GM21576 (cell line): ENCODE measurements at regions not wholly inside any gene's neighbourhood (a gene's known extent, or its start where the extent isn't known, plus 50 kb on each side); places are given as distances from the start of the nearest gene placed in this dataset.
A peak's percentile ranks its signal among the peaks of the same experiment; 100 is the strongest.

ENCODE experiments used
- ATAC-seq: cut with Tn5 transposase; IDR thresholded peaks from one replicate; pipeline ENCODE4 v1.9.1; 2021; ENCODE audit warnings: mild to moderate bottlenecking, moderate library complexity; ENCODE audit not compliant: unreplicated experiment

DNA sequence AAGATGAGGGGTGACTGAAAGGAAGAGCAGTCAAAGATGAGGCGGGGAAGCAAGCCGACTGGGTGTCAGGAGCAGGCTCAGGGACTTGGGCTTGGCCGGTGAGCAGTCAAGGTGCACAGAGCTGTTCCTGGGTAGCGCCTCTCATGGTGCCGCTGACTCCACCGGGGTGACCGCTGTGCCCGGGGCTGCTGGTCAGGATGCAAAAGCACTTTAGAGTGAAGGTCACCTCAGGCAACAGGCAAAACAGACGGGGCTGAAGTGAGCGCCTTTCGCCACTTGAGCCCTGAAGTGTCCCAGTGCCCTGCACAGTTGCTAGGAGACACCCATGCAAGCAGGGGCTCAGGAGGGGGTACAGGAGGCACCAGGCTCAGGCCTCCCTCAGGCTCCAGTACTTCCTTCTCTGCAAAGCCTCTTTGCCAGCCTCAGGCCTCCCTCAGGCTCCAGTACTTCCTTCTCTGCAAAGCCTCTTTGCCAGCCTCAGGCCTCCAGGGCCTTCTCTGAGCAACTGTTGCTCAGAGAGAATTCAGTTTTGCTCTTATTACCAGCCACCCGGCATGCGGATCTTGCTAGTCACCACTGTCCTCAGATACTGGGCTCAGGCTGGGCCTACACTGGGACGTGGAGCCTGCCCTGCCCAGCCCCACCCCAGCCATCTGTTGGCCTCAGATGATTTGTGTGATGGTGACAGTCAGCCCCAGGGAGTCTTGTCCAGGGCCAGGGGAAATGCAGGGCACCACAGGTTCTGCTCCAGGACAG is 99.7 kb upstream of the IRF2BP2 start:
- ATAC-seq = no peak

GRCh38 chr1:234708700-234709395 is 98.9 kb upstream of the IRF2BP2 start:
- no peak for ATAC-seq

GRCh38 chr1:234707641-234708040 is 97.7 kb upstream of the IRF2BP2 start:
- ATAC-seq = no peak

GRCh38 chr1:234706931-234707330 is 97.0 kb upstream of the IRF2BP2 start:
- ATAC-seq = no peak

DNA sequence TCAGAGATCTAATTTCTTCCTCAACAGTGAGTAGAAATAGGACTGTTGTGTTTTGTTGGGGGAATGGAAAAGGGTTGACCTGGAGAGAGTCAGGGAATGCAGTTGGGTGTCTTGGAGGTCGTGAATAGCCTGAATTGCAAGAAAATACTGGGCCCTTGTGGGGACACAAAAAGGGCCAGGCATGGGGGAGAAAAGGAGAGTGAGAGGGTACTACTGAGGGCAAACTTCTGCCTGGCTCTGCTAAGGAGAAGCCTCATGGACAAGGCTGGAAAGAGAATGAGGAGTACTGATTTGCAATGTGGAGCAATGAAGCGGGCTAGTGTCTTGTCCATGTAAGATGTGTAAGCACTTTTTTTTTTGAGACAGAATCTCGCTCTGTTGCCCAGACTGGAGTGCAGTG is 96.2 kb upstream of the IRF2BP2 start:
- ATAC-seq = no peak

- ATAC-seq = no peak
These were observed 95.6 kb upstream of the IRF2BP2 start for GRCh38 chr1:234705615-234706014.

- ATAC-seq = no peak
These were observed 94.3 kb upstream of the IRF2BP2 start for GRCh38 chr1:234704106-234704887.

- no peak for ATAC-seq
These were observed 92.5 kb upstream of the IRF2BP2 start for GRCh38 chr1:234702342-234703000.

DNA sequence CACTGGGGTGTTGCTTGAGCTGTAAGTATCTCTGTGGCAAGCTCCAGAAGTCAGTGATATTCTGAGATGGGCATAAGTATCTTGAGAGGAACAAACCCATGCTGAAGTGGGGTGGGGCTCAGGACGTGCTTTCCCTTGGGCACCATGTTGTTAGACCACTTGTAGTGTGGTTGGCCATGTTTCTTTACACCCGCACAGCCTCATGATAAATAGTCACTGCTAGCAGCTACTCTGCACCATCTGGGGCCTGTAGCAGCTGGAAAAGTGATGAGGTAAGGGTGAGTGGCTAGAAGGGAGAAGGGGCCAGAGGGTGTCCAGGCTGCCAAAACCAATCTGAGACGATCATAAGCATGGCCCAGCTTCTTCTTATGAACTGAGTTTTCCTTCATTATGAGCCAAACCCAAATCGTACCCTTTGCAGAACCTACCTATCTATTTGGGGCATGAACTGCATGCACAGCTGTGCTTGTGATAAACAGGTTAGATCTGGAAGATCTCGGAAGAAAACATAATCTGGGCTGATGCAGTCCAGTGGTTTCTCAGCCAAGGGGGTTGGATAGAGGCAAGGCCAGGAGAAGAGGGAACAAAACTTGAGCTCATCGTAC is 91.9 kb upstream of the IRF2BP2 start:
- no peak for ATAC-seq

- ATAC-seq = peak; percentile 74
These were observed 90.1 kb upstream of the IRF2BP2 start for GRCh38 chr1:234699795-234700665.

- no peak for ATAC-seq
These were observed 88.7 kb upstream of the IRF2BP2 start for GRCh38 chr1:234698686-234699085.

- ATAC-seq = no peak
These were observed 87.8 kb upstream of the IRF2BP2 start for GRCh38 chr1:234697741-234698140.

- ATAC-seq = no peak
These were observed 87.0 kb upstream of the IRF2BP2 start for GRCh38 chr1:234697015-234697414.

DNA sequence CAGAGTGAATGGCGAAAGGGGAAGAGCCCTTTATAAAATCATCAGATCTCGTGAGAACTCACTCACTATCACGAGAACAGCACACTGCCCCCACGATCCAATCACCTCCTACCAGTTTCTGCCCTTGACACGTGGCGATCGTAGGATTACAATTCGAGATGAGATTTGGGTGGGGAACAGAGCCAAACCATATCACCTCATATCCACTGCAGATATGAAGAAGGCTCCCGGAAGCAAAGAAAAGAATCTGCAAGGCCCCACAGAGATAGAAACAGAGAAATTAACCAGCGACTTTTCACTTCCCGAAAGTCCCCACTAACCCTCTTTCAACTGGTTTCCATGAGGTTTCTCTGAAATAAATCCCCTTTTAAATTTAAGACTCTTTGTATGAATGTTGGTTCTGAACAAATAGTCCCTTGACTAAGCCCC is 86.2 kb upstream of the IRF2BP2 start:
- peak; percentile 62 for ATAC-seq

GRCh38 chr1:234694661-234695060 is 84.7 kb upstream of the IRF2BP2 start:
- ATAC-seq = no peak

- ATAC-seq = no peak
These were observed 83.1 kb upstream of the IRF2BP2 start for GRCh38 chr1:234692966-234693580.

GRCh38 chr1:234691567-234691966 is 81.6 kb upstream of the IRF2BP2 start:
- ATAC-seq = no peak

DNA sequence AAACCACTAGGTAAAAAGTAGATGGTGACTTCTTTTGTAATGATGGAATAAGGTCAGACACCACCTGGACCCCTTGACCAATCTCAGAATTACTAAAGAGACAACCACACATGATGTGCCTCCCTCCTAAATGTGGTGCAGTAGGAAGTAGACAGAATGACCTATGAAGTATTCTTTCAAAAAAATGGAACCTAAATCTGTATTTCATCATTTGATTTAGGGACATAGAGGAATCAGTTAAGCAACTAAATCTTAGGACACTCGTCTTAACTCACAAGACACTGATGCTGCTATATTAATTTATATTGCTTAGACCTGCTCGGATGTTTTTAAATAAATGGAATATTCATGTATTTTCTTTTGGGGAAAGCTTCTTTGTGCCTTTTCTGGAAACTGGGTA is 80.9 kb upstream of the IRF2BP2 start:
- ATAC-seq = no peak

- no peak for ATAC-seq
These were observed 79.3 kb upstream of the IRF2BP2 start for GRCh38 chr1:234689236-234689635.
